ENCODE measurements at regions not wholly inside any gene's neighbourhood (a gene's known extent, or its start where the extent isn't known, plus 50 kb on each side); places are given as distances from the start of the nearest gene placed in this dataset.

DNA sequence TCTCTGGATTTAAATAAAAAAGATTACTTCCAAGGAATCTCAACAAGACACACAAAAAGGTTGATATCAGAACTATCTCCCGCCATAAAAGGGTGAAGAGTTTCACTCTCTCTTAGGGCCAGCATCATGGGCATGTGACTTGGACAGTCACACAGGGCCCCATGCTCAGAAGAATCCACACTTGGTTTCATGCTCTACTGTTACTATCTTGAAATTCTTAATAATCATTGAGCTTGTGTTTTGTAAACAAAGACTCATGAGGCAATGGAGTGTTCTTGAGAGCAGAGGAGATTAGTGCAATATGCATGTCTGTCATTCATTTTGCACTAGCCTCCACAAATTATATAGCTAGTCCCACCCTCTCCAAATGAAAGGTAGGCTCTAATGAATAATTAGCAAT, 58.4 kb downstream of the HMHB1 start:
- FAIRE-seq (no peak), DNase-seq (ENCODE audit: insufficient read length, low spot score) (no peak)
- TF ChIP-seq POLR2AphosphoS5 (IDR thresholded peaks at IDR 0.05; ENCODE audit: low read depth, low read length) (no peak), PAX5 (IDR thresholded peaks at IDR 0.05; ENCODE audit: insufficient read depth, low read length, severe bottlenecking) (no peak), TAF1 (IDR thresholded peaks at IDR 0.05; ENCODE audit: low read depth, low read length) (no peak), POU2F2 (IDR thresholded peaks at IDR 0.05; ENCODE audit: low read depth, low read length) (no peak), SPI1 (IDR thresholded peaks at IDR 0.05; ENCODE audit: low read depth, low read length) (no peak), POLR2A (IDR thresholded peaks at IDR 0.05; ENCODE audit: low read depth, low read length) (no peak)

GRCh38 chr5:143870871-143871632, 59.1 kb downstream of the HMHB1 start:
- no peak for DNase-seq (ENCODE audit: insufficient read length, low spot score)
- no peak for TF ChIP-seq POLR2AphosphoS5 (IDR thresholded peaks at IDR 0.05; ENCODE audit: low read depth, low read length)
- no peak for TF ChIP-seq PAX5 (IDR thresholded peaks at IDR 0.05; ENCODE audit: insufficient read depth, low read length, severe bottlenecking)
- no peak for TF ChIP-seq TAF1 (IDR thresholded peaks at IDR 0.05; ENCODE audit: low read depth, low read length)
- no peak for TF ChIP-seq POU2F2 (IDR thresholded peaks at IDR 0.05; ENCODE audit: low read depth, low read length)
- no peak for TF ChIP-seq SPI1 (IDR thresholded peaks at IDR 0.05; ENCODE audit: low read depth, low read length)
- no peak for TF ChIP-seq POLR2A (IDR thresholded peaks at IDR 0.05; ENCODE audit: low read depth, low read length)
- no peak for FAIRE-seq

DNA sequence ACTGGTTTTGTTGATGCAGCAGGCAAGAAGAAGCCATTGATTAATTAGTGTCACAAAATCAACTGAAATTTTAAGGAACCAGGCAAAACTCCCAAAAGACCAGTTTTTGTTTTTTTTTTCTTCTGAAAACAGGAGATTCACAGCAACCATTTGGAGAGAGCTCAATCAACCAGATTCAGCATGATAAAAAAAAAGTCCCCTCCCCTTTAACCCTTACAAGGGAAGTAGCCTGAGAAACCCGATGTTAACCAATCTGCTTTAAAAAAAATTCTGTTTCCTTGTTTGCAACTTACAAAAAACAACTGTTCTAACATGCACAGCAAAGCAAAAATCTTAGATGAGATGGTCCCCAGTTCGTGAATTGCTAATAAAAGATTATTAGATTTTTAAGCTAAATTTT, 59.7 kb downstream of the HMHB1 start:
- TF ChIP-seq POLR2AphosphoS5 (IDR thresholded peaks at IDR 0.05; ENCODE audit: low read depth, low read length) (no peak), SPI1 (IDR thresholded peaks at IDR 0.05; ENCODE audit: low read depth, low read length) (no peak)
- FAIRE-seq = no peak
- no peak for DNase-seq (ENCODE audit: insufficient read length, low spot score)

DNA sequence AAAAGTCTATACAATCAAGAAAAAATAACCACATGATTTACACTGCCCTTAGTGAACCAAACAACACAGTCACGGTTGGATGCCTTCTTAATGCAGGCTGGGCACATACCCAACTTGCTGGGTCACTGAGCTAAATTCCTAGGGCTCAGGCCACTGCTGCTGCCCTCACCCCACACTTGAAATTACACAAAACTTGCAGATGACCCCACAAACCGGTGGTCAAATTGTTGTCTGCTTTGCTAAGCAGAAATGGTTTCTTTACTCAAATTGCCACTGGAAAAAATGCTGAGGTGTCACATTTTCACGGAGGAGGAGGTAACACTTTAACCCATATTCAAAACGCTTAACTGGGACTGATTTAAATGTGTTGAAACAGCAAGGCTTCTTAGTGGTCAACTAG, 62.4 kb downstream of the HMHB1 start:
- TF ChIP-seq POLR2A (IDR thresholded peaks at IDR 0.05; ENCODE audit: low read depth, low read length) = no peak
- TF ChIP-seq TAF1 (IDR thresholded peaks at IDR 0.05; ENCODE audit: low read depth, low read length) = no peak
- TF ChIP-seq POLR2AphosphoS5 (IDR thresholded peaks at IDR 0.05; ENCODE audit: low read depth, low read length) = no peak
- no peak for TF ChIP-seq PAX5 (IDR thresholded peaks at IDR 0.05; ENCODE audit: insufficient read depth, low read length, severe bottlenecking)
- no peak for TF ChIP-seq POU2F2 (IDR thresholded peaks at IDR 0.05; ENCODE audit: low read depth, low read length)
- TF ChIP-seq SPI1 (IDR thresholded peaks at IDR 0.05; ENCODE audit: low read depth, low read length) = no peak
- DNase-seq (ENCODE audit: insufficient read length, low spot score) (no peak), FAIRE-seq (no peak)

GRCh38 chr5:143877196-143877595, 65.2 kb downstream of the HMHB1 start:
- TF ChIP-seq TAF1 (IDR thresholded peaks at IDR 0.05; ENCODE audit: low read depth, low read length) (no peak), PAX5 (IDR thresholded peaks at IDR 0.05; ENCODE audit: insufficient read depth, low read length, severe bottlenecking) (no peak), POU2F2 (IDR thresholded peaks at IDR 0.05; ENCODE audit: low read depth, low read length) (no peak), SPI1 (IDR thresholded peaks at IDR 0.05; ENCODE audit: low read depth, low read length) (no peak)
- FAIRE-seq (no peak), DNase-seq (ENCODE audit: insufficient read length, low spot score) (no peak)

DNA sequence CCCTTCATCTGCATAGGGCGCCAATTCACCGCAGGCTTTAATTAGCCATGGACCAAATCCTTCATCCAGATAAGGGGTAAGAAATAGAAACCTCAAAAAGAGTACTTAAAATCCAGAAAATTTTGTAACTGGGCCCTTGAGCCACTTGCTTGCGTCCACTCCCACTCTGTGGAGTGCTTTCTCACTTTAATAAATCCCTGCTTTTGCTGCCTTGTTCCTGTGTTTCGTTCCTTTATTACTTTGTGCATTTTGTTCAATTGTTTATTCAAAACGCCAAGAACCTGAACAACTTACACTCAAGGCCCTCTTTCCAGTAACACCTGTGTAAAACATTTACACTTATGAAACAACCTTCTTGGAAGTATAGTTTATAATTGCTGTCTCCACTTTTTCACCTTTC, 66.5 kb downstream of the HMHB1 start:
- FAIRE-seq (no peak), DNase-seq (ENCODE audit: insufficient read length, low spot score) (no peak)
- TF ChIP-seq TAF1 (IDR thresholded peaks at IDR 0.05; ENCODE audit: low read depth, low read length) (no peak), POLR2AphosphoS5 (IDR thresholded peaks at IDR 0.05; ENCODE audit: low read depth, low read length) (no peak), PAX5 (IDR thresholded peaks at IDR 0.05; ENCODE audit: insufficient read depth, low read length, severe bottlenecking) (no peak), POU2F2 (IDR thresholded peaks at IDR 0.05; ENCODE audit: low read depth, low read length) (no peak), SPI1 (IDR thresholded peaks at IDR 0.05; ENCODE audit: low read depth, low read length) (no peak), POLR2A (IDR thresholded peaks at IDR 0.05; ENCODE audit: low read depth, low read length) (no peak)

DNA sequence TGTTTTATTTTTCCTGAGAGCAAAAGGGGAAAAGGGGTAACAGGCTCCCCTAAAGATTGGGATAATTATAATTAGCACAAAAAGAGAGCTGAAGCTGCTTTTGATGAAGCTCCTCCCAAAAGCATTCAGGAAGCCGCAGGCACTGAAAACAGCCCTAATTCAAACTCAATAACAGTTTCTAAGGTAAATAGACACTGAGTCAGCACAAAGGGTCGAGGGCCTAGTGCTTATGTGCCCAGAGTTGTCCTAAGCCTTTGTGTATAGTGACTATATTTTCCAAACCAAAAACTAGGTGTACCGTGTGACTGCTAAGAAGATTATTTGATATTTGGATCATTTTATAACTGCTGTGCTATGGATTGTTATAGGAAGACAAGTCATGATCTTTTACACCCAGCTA, 67.7 kb downstream of the HMHB1 start:
- FAIRE-seq (no peak), DNase-seq (ENCODE audit: insufficient read length, low spot score) (no peak)
- no peak for TF ChIP-seq POLR2AphosphoS5 (IDR thresholded peaks at IDR 0.05; ENCODE audit: low read depth, low read length)
- TF ChIP-seq TAF1 (IDR thresholded peaks at IDR 0.05; ENCODE audit: low read depth, low read length) = no peak
- no peak for TF ChIP-seq PAX5 (IDR thresholded peaks at IDR 0.05; ENCODE audit: insufficient read depth, low read length, severe bottlenecking)
- no peak for TF ChIP-seq POLR2A (IDR thresholded peaks at IDR 0.05; ENCODE audit: low read depth, low read length)
- no peak for TF ChIP-seq SPI1 (IDR thresholded peaks at IDR 0.05; ENCODE audit: low read depth, low read length)
- TF ChIP-seq POU2F2 (IDR thresholded peaks at IDR 0.05; ENCODE audit: low read depth, low read length) = no peak

DNA sequence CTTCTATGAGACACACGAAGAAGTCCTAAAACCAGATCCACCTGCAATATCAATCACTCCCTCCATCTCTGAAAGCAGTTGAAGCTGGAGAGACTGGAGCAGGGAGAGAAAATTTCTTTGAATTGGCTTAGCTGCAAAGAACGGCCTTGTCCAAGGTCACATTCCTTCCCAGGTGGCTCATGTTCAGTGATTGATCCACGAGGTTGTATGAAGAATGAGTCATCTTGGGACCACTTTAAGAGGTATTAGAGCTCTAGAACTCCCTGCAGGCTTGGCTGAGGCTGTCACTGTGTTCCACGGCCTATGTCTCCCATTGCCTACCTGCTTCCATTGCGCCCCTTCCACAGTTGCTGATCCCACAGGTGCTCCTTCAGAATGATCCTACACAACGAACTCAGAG, 68.2 kb downstream of the HMHB1 start:
- DNase-seq (ENCODE audit: insufficient read length, low spot score) (no peak), FAIRE-seq (no peak)
- no peak for TF ChIP-seq SPI1 (IDR thresholded peaks at IDR 0.05; ENCODE audit: low read depth, low read length)
- TF ChIP-seq POLR2A (IDR thresholded peaks at IDR 0.05; ENCODE audit: low read depth, low read length) = no peak
- TF ChIP-seq PAX5 (IDR thresholded peaks at IDR 0.05; ENCODE audit: insufficient read depth, low read length, severe bottlenecking) = no peak
- TF ChIP-seq POLR2AphosphoS5 (IDR thresholded peaks at IDR 0.05; ENCODE audit: low read depth, low read length) = no peak
- TF ChIP-seq TAF1 (IDR thresholded peaks at IDR 0.05; ENCODE audit: low read depth, low read length) = no peak
- no peak for TF ChIP-seq POU2F2 (IDR thresholded peaks at IDR 0.05; ENCODE audit: low read depth, low read length)

GRCh38 chr5:143882520-143882919, 70.6 kb downstream of the HMHB1 start:
- TF ChIP-seq POU2F2 (IDR thresholded peaks at IDR 0.05; ENCODE audit: low read depth, low read length) = no peak
- TF ChIP-seq TAF1 (IDR thresholded peaks at IDR 0.05; ENCODE audit: low read depth, low read length) = no peak
- no peak for TF ChIP-seq PAX5 (IDR thresholded peaks at IDR 0.05; ENCODE audit: insufficient read depth, low read length, severe bottlenecking)
- no peak for TF ChIP-seq POLR2AphosphoS5 (IDR thresholded peaks at IDR 0.05; ENCODE audit: low read depth, low read length)
- no peak for DNase-seq (ENCODE audit: insufficient read length, low spot score)
- no peak for FAIRE-seq

DNA sequence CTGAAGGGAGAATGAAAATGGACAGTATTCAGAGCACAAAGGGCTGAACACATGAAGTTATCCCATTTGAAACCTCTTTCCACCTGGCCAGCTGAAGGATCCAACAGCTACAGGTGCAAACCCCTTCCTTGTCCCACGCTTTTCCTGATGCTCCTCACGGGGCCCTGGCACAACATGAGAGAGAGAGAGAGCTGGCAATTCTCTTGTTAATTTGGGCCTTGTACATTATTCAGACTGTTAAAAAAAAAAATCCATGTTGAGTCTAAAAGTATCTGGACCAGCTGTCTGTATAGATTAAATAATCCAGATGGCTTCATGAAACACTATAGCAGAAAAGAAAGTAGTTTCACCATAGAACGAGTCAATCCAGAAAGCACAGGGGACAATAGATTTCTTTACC, 74.1 kb downstream of the HMHB1 start:
- no peak for TF ChIP-seq POU2F2 (IDR thresholded peaks at IDR 0.05; ENCODE audit: low read depth, low read length)
- no peak for DNase-seq (ENCODE audit: insufficient read length, low spot score)
- no peak for FAIRE-seq

Measured in GM12891 (cell line).